Eye (tissue), 1 donor: ENCODE measurements at regions not wholly inside any gene's neighbourhood (a gene's known extent, or its start where the extent isn't known, plus 50 kb on each side); places are given as distances from the start of the nearest gene placed in this dataset.
"Not testable (repeated sequence)": the region's sequence is repeated elsewhere in the genome, so short reads cannot be mapped to it uniquely, and the experiment has no call there.

Experiments used
- DNase-seq: peaks from one replicate; pipeline ENCODE4 v3.0.0-alpha.2; 2015

- DNase-seq: no peak
These were observed 637.8 kb upstream of the KLF12 start for GRCh38 chr13:74771964-74772363.

DNA sequence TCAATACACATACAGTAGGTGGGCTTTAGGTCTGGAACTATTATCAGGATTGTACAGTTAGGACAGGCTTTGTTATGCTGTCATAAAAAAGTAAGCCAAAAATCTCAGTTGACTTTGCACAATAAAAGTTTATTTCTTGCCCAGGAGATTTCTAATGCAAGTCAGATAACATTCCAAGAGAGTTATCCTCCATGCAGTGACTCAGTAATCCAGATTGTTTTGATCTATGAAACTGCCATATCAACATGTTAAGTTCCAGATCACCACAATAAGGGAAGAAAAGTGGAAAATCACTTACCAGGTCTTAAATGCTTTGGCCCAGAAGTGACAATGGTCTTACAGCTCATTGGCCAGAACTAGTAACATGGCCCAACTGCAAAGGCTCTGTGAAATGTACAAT lies 636.2 kb upstream of the KLF12 start:
- no peak for DNase-seq

DNA sequence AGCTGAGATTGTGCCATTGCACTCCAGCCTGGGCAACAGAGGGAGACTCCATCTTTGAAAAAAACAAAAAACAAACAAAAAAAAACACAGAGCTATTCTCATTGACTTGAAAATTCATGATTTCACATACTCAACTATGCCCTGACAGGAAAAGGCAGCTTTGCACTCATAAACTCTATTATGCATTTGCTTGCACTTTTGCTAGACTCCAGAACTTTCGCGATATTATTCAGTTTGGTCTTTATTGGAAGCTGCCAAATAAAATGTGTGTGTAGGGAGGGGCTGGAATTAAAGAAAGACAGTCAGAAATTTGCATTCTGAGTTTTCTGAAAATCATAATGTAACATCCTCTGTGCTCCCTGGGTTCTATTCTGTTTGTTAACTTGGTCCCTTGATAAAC lies 635.1 kb upstream of the KLF12 start:
- DNase-seq: no peak

- no peak for DNase-seq
These were observed 634.4 kb upstream of the KLF12 start for GRCh38 chr13:74768521-74769085.

DNA sequence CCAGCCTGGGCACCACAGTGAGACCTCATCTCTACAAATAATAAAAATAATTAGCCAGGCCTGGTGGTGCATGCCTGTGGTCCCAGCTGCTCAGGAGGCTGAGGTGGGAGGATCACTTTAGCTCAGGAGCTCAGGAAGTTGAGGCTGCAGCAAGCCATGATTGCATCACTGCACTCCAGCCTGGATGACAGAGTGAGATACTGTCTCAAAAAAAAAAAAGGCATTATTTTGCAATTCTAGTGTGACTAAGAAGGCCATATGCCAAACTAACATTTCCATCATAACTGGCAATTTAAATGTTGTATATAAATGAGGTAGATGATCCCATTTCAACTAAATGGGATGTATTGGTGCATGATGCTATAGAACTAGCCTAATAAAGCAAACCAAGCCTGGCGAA lies 632.8 kb upstream of the KLF12 start:
- no peak for DNase-seq

DNA sequence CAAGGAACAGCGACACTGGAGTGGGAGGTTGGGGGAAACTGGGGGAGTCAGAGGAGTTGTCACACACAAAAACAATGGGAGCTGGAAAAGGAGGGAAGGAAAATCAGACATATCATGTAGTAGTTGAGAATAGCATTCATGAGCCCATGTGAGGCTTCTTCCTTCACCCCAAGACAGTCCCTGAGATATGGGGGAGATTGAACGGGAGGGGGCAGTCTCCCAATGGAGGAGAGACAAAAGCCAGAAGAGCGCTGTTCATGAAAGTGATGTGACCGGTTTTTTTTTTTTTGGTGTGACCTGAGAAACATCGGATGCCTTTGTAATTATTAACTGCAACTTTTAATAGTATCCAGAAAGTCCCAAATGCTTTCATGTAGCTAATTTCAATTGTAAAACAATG lies 631.8 kb upstream of the KLF12 start:
- DNase-seq: no peak

DNA sequence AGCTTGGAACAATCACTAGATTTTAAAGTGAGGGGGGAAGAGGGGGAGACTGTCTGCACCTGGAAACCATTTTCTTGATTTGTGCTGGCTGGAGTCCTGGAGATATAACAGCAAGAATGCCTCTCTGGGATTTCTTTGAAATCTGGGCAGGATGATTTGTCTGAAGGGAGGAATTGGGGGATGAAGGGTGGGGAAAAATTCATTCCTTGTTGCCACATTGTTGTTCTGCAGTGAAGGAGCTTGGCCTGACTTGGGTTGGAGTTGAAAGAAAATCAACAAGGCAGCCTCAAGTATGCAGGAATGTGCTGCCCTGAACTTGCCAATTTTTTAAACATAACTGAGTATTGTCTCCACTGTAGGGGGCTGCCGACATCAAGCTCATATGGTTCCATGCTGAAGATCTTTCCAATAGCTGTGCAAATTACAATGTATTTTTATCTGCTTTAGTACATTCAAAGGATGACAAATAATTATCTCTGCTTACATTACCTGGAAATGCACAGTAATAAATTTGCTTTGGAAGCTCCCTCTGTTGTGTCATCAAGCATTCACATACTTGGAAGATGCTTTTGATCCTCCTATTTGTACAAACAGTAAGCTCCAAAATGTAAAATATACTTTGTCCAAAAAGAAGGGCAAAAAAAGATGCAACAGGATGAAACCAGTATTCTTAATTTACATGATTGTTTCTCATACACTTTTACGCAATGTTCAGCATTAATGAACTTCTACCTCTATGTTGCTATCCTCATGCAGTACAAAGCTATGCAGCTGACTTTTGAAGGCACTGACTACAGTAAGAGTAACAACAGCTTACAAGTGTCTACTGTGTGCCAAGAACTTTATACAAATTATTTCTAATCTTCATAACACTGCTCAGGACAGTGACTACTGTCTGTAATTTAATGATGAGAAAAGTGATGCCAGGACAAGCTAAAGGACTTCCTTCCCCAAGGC lies 627.9 kb upstream of the KLF12 start:
- peak; percentile 77 for DNase-seq

GRCh38 chr13:74758188-74758587 lies 624.0 kb upstream of the KLF12 start:
- no peak for DNase-seq

DNA sequence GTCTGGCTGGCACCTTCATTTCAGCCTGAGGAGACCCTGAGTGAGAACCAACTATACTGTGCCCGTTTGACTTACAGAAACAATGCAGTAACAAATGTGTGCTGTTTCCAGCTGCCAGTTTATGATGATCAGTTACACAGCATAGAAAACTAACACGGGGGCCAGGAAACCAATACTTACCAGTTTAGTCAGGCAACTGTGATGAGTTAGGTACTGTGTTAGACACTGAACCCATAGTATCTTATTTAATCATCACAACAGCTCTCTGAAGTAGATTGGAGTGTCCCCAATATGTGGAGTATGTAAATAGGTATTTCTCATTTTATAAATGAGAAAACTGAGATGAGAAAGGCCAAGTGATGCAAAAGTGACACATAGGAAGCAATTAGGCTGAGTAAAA lies 620.9 kb upstream of the KLF12 start:
- no peak for DNase-seq

- DNase-seq: no peak
These were observed 617.5 kb upstream of the KLF12 start for GRCh38 chr13:74751739-74752138.

GRCh38 chr13:74747186-74747955 lies 613.2 kb upstream of the KLF12 start:
- DNase-seq: no peak

- DNase-seq: no peak
These were observed 609.8 kb upstream of the KLF12 start for GRCh38 chr13:74743992-74744391.

DNA sequence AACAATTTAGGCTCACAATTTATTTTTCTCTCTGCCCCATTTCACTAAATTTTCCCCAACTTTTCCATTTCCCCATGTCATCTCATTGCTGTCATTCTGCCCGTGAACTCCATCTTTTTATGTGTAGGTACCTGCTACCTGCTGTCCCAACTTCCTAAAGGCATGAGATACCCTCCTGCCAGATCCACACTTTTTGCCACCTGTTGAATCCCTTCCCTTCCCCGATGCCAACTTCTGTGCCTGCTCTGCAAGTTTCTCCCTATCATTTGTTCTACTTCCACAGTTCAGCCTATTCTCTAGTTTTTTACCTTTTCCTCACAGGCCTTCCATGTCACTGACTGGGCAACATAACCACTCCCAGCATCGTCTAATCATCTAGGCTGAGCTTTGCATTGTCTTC lies 607.5 kb upstream of the KLF12 start:
- no peak for DNase-seq

DNA sequence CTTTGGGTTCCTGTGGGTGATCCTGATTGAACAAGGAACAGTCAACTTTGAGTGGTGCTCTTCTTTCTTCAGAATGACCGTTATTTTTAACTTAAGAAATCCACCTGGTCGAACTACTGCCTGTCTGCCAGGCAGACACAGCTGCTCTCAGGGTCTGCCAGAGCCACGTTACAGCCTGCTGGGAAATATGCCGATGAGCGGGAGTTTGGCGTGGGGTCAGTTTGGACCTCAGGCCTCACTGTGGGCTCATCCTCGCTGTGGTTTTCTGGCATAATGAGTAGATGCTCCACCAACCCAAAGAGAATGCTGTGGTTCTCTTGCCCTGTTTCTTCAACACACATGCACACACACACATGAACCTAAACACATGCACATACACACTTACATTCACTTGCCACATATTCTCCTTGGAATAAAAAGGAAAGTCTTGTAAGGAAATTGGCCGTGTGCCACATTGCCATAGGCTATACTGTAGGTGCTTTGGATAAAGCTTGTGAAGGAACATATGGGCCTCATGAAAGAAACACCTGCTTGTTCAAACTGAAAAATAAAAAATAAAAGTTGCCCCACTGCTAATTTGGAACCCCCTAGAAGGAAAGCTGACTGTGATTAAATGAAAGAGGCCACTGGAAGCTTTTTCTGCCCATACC lies 598.7 kb upstream of the KLF12 start:
- no peak for DNase-seq

DNA sequence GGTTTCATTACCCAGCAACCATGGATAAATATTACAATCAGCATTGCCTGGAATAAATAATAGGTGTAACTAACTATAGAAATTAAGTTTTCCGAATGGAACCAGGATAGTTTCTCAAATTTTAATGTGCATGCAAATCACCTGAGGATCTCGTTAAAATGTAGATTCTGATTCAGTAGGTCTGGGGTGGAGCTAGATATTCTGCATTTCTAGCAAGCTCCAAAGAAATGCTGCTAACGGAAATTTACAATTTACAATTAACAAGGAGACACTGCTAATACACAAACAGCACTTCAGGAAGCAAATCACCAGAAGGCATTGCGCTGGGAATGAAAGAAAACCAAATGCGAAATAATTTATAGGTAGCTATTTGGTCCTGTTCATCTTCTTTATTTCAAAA lies 597.5 kb upstream of the KLF12 start:
- DNase-seq: no peak

- peak; percentile 38 for DNase-seq
These were observed 596.5 kb upstream of the KLF12 start for GRCh38 chr13:74730556-74731331.

DNA sequence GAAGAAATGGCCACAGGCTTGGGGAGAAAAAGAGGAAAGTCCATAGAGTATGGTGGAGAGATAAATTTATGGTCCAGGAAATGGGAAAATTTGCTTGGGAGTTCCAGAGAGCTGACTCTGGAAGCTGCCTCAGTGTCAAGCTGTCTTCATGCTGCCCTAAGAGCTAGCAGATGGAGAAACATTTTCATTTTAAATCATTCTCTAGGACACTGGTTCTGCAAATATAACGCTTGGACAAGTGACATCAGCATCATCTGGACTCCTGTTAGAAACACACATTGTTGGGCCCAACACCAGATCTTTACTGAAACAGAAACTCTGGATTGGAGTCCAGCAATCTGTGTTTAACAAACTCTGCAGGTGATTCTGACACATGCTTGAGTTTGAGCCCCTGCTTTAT lies 592.0 kb upstream of the KLF12 start:
- no peak for DNase-seq

DNA sequence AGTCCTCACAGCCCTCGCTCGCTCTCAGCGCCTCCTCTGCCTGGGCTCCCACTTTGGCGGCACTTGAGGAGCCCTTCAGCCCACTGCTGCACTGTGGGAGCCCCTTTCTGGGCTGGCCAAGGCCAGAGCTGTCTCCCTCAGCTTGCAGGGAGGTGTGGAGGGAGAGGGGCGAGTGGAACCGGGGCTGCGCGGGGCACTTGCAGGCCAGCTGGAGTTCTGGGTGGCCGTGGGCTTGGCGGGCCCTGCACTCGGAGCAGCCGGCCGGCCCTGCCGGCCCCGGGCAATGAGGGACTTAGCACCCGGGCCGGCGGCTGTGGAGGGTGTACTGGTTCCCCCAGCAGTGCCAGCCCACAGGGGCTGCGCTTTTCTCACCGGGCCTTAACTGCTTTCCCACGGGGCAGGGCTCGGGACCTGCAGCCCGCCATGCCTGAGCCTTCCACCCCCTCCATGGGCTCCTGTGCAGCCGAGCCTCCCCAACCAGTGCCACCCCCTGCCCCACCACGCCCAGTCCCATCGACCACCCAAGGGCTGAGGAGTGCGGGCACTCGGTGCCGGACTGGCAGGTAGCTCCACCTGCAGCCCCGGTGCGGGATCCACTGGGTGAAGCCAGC lies 584.1 kb upstream of the KLF12 start:
- DNase-seq: not testable (repeated sequence)

DNA sequence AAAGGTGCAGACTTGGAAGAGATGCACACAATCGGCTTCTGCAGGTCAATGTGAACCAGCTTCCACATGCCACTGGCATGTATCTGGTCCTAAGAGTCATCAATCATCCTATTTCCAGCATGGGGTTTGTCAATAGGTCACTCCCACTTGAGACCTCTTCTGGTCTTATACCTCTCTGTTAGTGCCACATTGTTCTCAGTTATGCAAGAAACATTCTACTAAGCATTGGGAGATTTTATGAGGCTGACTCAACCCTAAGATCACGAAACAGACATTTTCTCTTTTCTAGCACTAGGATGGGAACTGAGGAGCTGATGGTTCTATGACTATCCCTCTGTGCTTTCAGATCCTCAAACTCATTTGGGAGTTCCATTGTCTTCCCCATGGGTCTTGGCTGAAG lies 581.5 kb upstream of the KLF12 start:
- DNase-seq: no peak

DNA sequence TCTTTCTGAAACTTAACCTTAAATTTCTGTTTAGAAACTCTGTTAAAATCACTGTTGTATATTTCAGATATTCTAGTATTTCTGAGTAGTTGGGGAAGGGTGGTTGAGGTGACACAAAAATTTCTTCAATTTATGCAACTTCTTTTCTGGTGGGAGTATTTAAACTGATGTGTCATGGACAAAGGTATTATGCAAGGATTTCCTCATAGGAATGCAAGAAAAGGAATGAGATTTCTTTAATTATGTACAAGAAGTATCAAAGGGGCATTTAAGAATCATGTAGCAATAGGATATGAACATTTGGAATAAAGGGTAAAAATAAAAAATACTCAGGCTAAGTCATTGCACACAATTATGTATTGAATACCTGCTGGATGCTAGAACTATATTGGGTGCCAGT lies 575.8 kb upstream of the KLF12 start:
- no peak for DNase-seq

DNA sequence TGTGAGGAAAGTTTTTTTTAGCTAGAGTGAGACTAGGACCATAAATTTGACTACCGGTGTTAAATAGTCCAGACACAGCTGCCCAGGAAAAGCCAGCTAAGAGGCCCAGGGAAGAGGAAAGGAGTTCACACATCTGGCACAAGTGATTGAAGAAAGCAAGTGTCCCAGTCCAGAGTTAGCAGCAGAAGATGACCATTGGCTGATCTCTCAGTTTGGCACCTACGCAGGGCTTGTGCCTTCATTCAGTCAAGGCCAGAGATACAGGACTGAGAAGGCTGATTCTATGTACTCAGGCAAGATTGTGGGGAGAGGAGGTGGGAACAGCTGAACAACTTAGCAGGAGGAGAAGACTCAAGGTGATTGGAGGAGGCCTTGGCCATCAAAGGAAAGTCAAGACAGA lies 575.0 kb upstream of the KLF12 start:
- no peak for DNase-seq

DNA sequence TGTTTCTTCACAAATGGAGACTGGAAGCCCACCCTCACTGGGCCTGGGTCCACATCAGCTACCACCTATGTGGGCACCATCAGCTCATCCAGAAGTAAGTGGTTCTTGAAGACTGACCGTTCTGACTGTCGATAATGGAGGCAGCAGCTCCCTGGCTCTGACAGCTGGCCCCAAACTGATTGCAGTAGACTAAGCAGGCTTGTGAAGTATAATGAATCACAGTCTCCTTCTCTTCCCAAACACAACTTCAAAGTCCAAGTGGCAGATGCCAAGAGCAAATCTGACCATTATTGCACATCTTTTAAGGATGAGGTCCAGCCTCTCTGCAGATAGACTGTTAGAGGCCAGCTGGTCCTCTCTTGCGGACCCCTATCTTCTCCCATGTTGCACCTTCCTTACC lies 574.4 kb upstream of the KLF12 start:
- DNase-seq: no peak
